Endothelial cell of umbilical vein (primary cell): ENCODE measurements at regions not wholly inside any gene's neighbourhood (a gene's known extent, or its start where the extent isn't known, plus 50 kb on each side); places are given as distances from the start of the nearest gene placed in this dataset.

ENCODE experiments used
- BruUV-seq: library from RNA; stranded (reverse); fragments of 400-500 nt; replicated peaks from 2 replicates; lab custom pipeline; 2021; lab: Mats Ljungman, UMichigan
- CTCF ChIA-PET: fragments of 300-600, 350-600 bp; sonication (Branson Sonifier 250); formaldehyde crosslinking; loops from one replicate; lab custom pipeline; 2021; ENCODE audit warnings: antibody characterized with exemption, inconsistent platforms; lab: Charles Lee
- POLR2A ChIA-PET: fragments of 300-600, 350-600 bp; sonication (Branson Sonifier 250); formaldehyde crosslinking; loops from one replicate; lab custom pipeline; 2021; ENCODE audit warnings: antibody characterized with exemption, inconsistent platforms; lab: Charles Lee
- DNase-seq: peaks from one replicate; pipeline ENCODE4 v3.0.0-alpha.2; 2011; ENCODE audit warnings: low read depth, low spot score
- FAIRE-seq: peaks from 2 replicates; lab custom pipeline; 2011; peaks lifted over from hg19 to GRCh38; lab: Jason Lieb, UNC
- H2AFZ ChIP-seq: 2 replicates; pipeline ENCODE4 v1.6.0; 2012; ENCODE audit warnings: low read depth, low read length, control low read depth, inconsistent platforms
- H3K27ac ChIP-seq: 2 replicates; pipeline ENCODE4 v1.5.1; 2011; ENCODE audit warnings: low read depth, mild to moderate bottlenecking, control low read depth, low read length, moderate library complexity; ENCODE audit not compliant: insufficient read depth
- H3K27me3 ChIP-seq, 2 experiments: 2 replicates each; pipeline versions ENCODE4 v1.6.0 to v1.6.1; 2011; ENCODE audit warnings: low read length in 2 of 2, mixed read lengths in 1 of 2; ENCODE audit not compliant: control insufficient read depth in 2 of 2, insufficient read depth in 2 of 2
- H3K36me3 ChIP-seq, 2 experiments: 2 replicates in 1 of 2; 3 replicates in 1 of 2; pipeline ENCODE4 v1.5.1; 2011; ENCODE audit warnings: low read length in 2 of 2, mild to moderate bottlenecking in 1 of 2, moderate library complexity in 1 of 2; ENCODE audit not compliant: control insufficient read depth in 2 of 2, insufficient read depth in 2 of 2; ENCODE audit errors: extremely low read depth in 1 of 2
- H3K4me1 ChIP-seq: 3 replicates; pipeline ENCODE4 v1.5.1; 2011; ENCODE audit warnings: mild to moderate bottlenecking, low read length; ENCODE audit not compliant: control insufficient read depth, insufficient read depth; ENCODE audit errors: extremely low read depth
- H3K4me2 ChIP-seq: 2 replicates; pipeline ENCODE4 v1.6.1; 2011; ENCODE audit warnings: low read length, control low read depth, mixed read lengths; ENCODE audit not compliant: insufficient read depth
- H3K4me3 ChIP-seq, 3 experiments: fragments of 200-600 bp in 1 of 3; sonication (generic), shearing (Covaris generic) in 1 of 3; replicated peaks in 1 of 3; 2 replicates each; pipeline ENCODE4 v1.5.1; 2011 to 2016; ENCODE audit warnings: control low read depth in 3 of 3, low read length in 3 of 3, mild to moderate bottlenecking in 2 of 3, inconsistent platforms in 1 of 3, low read depth in 1 of 3, moderate library complexity in 1 of 3; ENCODE audit not compliant: insufficient read depth in 1 of 3
- H3K79me2 ChIP-seq: 2 replicates; pipeline ENCODE4 v1.6.0; 2012; ENCODE audit warnings: low read length, inconsistent platforms; ENCODE audit not compliant: control insufficient read depth, insufficient read depth
- H3K9ac ChIP-seq: replicated peaks from 2 replicates; pipeline ENCODE3; 2011; ENCODE audit warnings: low read length, control low read depth; ENCODE audit not compliant: insufficient read depth; ENCODE audit errors: extremely low read depth
- H3K9me1 ChIP-seq: replicated peaks from 3 replicates; pipeline ENCODE4 v1.6.0; 2011; ENCODE audit warnings: mild to moderate bottlenecking, low read length; ENCODE audit not compliant: control insufficient read depth, insufficient read depth; ENCODE audit errors: extremely low read depth
- H3K9me3 ChIP-seq: replicated peaks from 2 replicates; pipeline ENCODE4 v1.5.1; 2012; ENCODE audit warnings: low read length, inconsistent platforms; ENCODE audit not compliant: control insufficient read depth, insufficient read depth
- H4K20me1 ChIP-seq: replicated peaks from 2 replicates; pipeline ENCODE3; 2011; ENCODE audit warnings: mild to moderate bottlenecking, low read length; ENCODE audit not compliant: control insufficient read depth, insufficient read depth; ENCODE audit errors: extremely low read depth
- EZH2 ChIP-seq: IDR thresholded peaks from 2 replicates; pipeline ENCODE4 v1.6.1; 2012; ENCODE audit warnings: borderline replicate concordance, low read depth, mild to moderate bottlenecking, moderate library complexity, low read length, inconsistent platforms; ENCODE audit not compliant: severe bottlenecking
- FOS ChIP-seq: IDR thresholded peaks from 2 replicates; pipeline ENCODE4 v1.6.1; 2011; ENCODE audit warnings: mild to moderate bottlenecking, low read length, moderate library complexity, borderline replicate concordance; ENCODE audit not compliant: insufficient read depth
- GATA2 ChIP-seq: IDR thresholded peaks from 2 replicates; pipeline ENCODE4 v1.7.0; 2011; ENCODE audit warnings: low read depth, mild to moderate bottlenecking, moderate library complexity, mixed read lengths, low read length; ENCODE audit not compliant: insufficient read length, insufficient read depth
- JUN ChIP-seq: IDR thresholded peaks from 2 replicates; pipeline ENCODE4 v1.6.1; 2011; ENCODE audit warnings: borderline replicate concordance, low read depth; ENCODE audit not compliant: insufficient read length, insufficient read depth
- MYC ChIP-seq: IDR thresholded peaks from one replicate; pipeline ENCODE4 v1.6.1; 2011; ENCODE audit warnings: mild to moderate bottlenecking, low read depth, low read length
- POLR2A ChIP-seq: IDR thresholded peaks from 2 replicates; pipeline ENCODE4 v1.6.1; 2012; ENCODE audit warnings: low read depth, mild to moderate bottlenecking, control low read depth, low read length
- POLR2AphosphoS5 ChIP-seq: IDR thresholded peaks from 2 replicates; pipeline ENCODE4 v1.6.1; 2012; ENCODE audit warnings: low read depth, mild to moderate bottlenecking, control low read depth, low read length, moderate library complexity; ENCODE audit not compliant: insufficient read depth
- dilution Hi-C: fragments of 300-500 bp; cut with MboI; formaldehyde crosslinking; loops from one replicate; pipeline ENCODE4 v1.15.0; 2019; ENCODE audit warnings: low sequenced_read_pairs; ENCODE audit not compliant: extremely low pct_ligation_motif_present
- intact Hi-C: fragments of 100-400 bp; cut with micrococcal nuclease; formaldehyde crosslinking; loops from one replicate; pipeline ENCODE4 v1.10.0; 2022
- TF ChIP-seq, protein P1 (sequence below): IDR thresholded peaks from 2 replicates; pipeline ENCODE4 v1.6.1; 2011; ENCODE audit not compliant: insufficient read depth, insufficient read length
- TF ChIP-seq, protein P2 (sequence below), 2 donors: IDR thresholded peaks; 1 replicate in 1 of 2; 2 replicates in 1 of 2; pipeline ENCODE4 v1.5.1; 2011; ENCODE audit warnings: low read length in 2 of 2, mild to moderate bottlenecking in 2 of 2, moderate library complexity in 2 of 2, control low read depth in 1 of 2, inconsistent platforms in 1 of 2, low read depth in 1 of 2; ENCODE audit not compliant: insufficient read depth in 1 of 2; ENCODE audit errors: extremely low read depth in 1 of 2

DNA sequence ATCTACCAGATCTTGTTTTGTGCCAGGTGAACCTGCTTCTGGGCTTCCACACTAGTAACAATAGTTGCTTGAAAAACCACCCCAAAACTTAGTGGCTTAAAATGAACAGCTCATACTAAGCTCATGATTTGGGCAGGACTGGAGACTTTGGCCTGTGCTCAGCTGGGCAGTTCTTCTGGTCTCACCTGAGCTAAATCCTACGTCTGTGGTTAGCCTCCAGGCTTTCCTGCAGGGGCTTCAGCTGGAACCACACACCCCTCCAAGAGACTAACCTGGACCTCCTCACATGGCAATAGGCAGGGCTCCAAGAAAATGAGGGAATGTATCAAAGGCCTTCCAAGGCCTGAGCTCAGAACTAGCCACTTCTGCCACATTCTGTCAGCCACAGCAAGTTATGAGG, 144.1 kb downstream of the CD8B2 start:
- no peaks in the 10 kb centered on the region for H3K9me1 ChIP-seq
- H3K27me3 ChIP-seq, result no peaks in the 10 kb centered on the region
- no peaks in the 10 kb centered on the region for H3K36me3 ChIP-seq
- POLR2A ChIA-PET, result no interaction called here
- FAIRE-seq (no peak), DNase-seq (no peak)
- no peaks in the 10 kb centered on the region for H3K4me1 ChIP-seq
- H3K9ac ChIP-seq, result no peak overlapping the region
- TF ChIP-seq EZH2 (no peak), JUN (no peak), GATA2 (no peak), FOS (no peak), POLR2AphosphoS5 (no peak), POLR2A (no peak), MYC (no peak)
- TF ChIP-seq, protein P1, sequence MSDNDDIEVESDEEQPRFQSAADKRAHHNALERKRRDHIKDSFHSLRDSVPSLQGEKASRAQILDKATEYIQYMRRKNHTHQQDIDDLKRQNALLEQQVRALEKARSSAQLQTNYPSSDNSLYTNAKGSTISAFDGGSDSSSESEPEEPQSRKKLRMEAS, result no peak
- TF ChIP-seq, protein P2, sequence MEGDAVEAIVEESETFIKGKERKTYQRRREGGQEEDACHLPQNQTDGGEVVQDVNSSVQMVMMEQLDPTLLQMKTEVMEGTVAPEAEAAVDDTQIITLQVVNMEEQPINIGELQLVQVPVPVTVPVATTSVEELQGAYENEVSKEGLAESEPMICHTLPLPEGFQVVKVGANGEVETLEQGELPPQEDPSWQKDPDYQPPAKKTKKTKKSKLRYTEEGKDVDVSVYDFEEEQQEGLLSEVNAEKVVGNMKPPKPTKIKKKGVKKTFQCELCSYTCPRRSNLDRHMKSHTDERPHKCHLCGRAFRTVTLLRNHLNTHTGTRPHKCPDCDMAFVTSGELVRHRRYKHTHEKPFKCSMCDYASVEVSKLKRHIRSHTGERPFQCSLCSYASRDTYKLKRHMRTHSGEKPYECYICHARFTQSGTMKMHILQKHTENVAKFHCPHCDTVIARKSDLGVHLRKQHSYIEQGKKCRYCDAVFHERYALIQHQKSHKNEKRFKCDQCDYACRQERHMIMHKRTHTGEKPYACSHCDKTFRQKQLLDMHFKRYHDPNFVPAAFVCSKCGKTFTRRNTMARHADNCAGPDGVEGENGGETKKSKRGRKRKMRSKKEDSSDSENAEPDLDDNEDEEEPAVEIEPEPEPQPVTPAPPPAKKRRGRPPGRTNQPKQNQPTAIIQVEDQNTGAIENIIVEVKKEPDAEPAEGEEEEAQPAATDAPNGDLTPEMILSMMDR (IDR thresholded peaks at IDR 0.05; ENCODE audit: extremely low read depth in 1 of 2, insufficient read depth in 1 of 2, low read depth in 1 of 2, low read length in 2 of 2), result no peak
- H3K4me3 ChIP-seq, result no peak overlapping the region
- peaks cover 10% of the 10 kb centered on the region for H3K9me3 ChIP-seq
- no peaks in the 10 kb centered on the region for H4K20me1 ChIP-seq
- intact Hi-C loops (no loop called here), dilution Hi-C loops (no loop called here)
- BruUV-seq, result no TSS peak
- no peak overlapping the region for H3K27ac ChIP-seq
- CTCF ChIA-PET, result no interaction called here
- H2AFZ ChIP-seq, result no peak overlapping the region
- H3K4me2 ChIP-seq, result no peak overlapping the region
- H3K79me2 ChIP-seq, result no peaks in the 10 kb centered on the region
